ENCODE measurements at regions not wholly inside any gene's neighbourhood (a gene's known extent, or its start where the extent isn't known, plus 50 kb on each side); places are given as distances from the start of the nearest gene placed in this dataset.

DNA sequence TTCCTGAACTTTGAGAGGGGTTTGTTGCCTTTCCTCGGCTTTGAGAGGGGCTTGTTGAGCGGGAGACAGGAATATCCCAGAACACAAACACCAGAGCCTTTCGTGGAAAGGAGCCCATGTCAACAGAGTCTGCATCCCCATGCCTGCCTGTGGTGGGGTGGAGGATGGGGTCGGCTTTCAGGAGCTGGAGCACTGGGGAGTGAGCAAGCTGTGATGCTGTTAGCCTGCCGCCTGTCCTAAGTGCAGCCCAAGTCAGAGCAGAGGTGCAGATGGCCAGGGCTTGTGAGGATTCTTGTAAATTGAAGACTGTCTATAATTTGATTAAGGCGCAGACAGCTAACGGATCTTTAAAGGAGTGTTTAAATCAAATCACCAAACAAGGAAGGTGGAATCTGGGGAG, 103.3 kb upstream of the ANK2 start:
- H3K9ac ChIP-seq (ENCODE audit: low read length): no peak overlapping the region
- no peak overlapping the region for H3K27ac ChIP-seq (ENCODE audit: low read length)
- no peaks in the 10 kb centered on the region for H3K79me2 ChIP-seq (replicated peaks; ENCODE audit: insufficient read depth, low read length)
- no peaks in the 10 kb centered on the region for H3K9me3 ChIP-seq (ENCODE audit: low read length)
- no peaks in the 10 kb centered on the region for H3K36me3 ChIP-seq (ENCODE audit: insufficient read depth, low read length)
- H3K27me3 ChIP-seq (ENCODE audit: insufficient read depth, low read depth, low read length): no peaks in the 10 kb centered on the region
- no peaks in the 10 kb centered on the region for H3F3A ChIP-seq (ENCODE audit: insufficient read depth, low read length, poor library complexity, severe bottlenecking)
- no peak overlapping the region for H3K4me3 ChIP-seq (ENCODE audit: low read length)
- no peak overlapping the region for H3K4me2 ChIP-seq (ENCODE audit: low read length)
- no peaks in the 10 kb centered on the region for H3K9me2 ChIP-seq (ENCODE audit: insufficient read depth, low read length)
- TF ChIP-seq TAF1 (IDR thresholded peaks at IDR 0.05; ENCODE audit: low read depth): no peak
- no peak for TF ChIP-seq SMC3 (conservative IDR thresholded peaks at IDR 0.05; ENCODE audit: poor library complexity)
- TF ChIP-seq, protein P1, sequence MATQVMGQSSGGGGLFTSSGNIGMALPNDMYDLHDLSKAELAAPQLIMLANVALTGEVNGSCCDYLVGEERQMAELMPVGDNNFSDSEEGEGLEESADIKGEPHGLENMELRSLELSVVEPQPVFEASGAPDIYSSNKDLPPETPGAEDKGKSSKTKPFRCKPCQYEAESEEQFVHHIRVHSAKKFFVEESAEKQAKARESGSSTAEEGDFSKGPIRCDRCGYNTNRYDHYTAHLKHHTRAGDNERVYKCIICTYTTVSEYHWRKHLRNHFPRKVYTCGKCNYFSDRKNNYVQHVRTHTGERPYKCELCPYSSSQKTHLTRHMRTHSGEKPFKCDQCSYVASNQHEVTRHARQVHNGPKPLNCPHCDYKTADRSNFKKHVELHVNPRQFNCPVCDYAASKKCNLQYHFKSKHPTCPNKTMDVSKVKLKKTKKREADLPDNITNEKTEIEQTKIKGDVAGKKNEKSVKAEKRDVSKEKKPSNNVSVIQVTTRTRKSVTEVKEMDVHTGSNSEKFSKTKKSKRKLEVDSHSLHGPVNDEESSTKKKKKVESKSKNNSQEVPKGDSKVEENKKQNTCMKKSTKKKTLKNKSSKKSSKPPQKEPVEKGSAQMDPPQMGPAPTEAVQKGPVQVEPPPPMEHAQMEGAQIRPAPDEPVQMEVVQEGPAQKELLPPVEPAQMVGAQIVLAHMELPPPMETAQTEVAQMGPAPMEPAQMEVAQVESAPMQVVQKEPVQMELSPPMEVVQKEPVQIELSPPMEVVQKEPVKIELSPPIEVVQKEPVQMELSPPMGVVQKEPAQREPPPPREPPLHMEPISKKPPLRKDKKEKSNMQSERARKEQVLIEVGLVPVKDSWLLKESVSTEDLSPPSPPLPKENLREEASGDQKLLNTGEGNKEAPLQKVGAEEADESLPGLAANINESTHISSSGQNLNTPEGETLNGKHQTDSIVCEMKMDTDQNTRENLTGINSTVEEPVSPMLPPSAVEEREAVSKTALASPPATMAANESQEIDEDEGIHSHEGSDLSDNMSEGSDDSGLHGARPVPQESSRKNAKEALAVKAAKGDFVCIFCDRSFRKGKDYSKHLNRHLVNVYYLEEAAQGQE (IDR thresholded peaks at IDR 0.05; ENCODE audit: borderline replicate concordance): no peak
- TF ChIP-seq EZH2 (IDR thresholded peaks at IDR 0.05; ENCODE audit: borderline replicate concordance, insufficient read depth, low read length, poor library complexity, severe bottlenecking): no peak
- TF ChIP-seq POLR2AphosphoS5 (IDR thresholded peaks at IDR 0.05): no peak
- TF ChIP-seq RAD21 (conservative IDR thresholded peaks at IDR 0.05): no peak
- TF ChIP-seq, protein P2, sequence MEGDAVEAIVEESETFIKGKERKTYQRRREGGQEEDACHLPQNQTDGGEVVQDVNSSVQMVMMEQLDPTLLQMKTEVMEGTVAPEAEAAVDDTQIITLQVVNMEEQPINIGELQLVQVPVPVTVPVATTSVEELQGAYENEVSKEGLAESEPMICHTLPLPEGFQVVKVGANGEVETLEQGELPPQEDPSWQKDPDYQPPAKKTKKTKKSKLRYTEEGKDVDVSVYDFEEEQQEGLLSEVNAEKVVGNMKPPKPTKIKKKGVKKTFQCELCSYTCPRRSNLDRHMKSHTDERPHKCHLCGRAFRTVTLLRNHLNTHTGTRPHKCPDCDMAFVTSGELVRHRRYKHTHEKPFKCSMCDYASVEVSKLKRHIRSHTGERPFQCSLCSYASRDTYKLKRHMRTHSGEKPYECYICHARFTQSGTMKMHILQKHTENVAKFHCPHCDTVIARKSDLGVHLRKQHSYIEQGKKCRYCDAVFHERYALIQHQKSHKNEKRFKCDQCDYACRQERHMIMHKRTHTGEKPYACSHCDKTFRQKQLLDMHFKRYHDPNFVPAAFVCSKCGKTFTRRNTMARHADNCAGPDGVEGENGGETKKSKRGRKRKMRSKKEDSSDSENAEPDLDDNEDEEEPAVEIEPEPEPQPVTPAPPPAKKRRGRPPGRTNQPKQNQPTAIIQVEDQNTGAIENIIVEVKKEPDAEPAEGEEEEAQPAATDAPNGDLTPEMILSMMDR (IDR thresholded peaks at IDR 0.05; ENCODE audit: poor library complexity, severe bottlenecking): no peak
- no peak for TF ChIP-seq MXI1 (conservative IDR thresholded peaks at IDR 0.05; ENCODE audit: poor library complexity, severe bottlenecking)
- H4K20me1 ChIP-seq (ENCODE audit: insufficient read depth): no peaks in the 10 kb centered on the region
- no peak overlapping the region for H2AFZ ChIP-seq (ENCODE audit: low read depth, low read length)

DNA sequence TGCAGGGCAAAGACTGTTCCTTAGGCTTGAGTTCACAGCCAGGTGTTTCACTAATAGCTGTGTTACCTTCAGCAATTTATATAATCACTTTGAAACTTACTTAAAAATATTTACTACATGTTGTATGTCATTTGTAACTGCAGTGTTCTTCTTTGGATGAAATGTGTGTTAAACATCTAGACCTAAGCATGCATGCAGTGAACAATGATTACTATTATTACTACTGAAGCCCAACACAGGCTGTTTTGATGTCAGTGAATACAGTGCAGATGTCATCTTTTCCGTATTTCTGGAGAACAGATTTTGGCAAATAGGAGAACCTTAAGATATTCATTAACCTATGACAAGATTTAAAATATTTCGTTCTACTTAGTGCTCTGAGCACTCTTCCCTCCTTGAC, 101.8 kb upstream of the ANK2 start:
- Histone ChIP-seq H3K79me2 (replicated peaks; ENCODE audit: insufficient read depth, low read length) (no peaks in the 10 kb centered on the region), H3K4me3 (ENCODE audit: low read length) (no peak overlapping the region), H3K9ac (ENCODE audit: low read length) (no peak overlapping the region), H3K27me3 (ENCODE audit: insufficient read depth, low read depth, low read length) (no peaks in the 10 kb centered on the region), H3K4me2 (ENCODE audit: low read length) (no peak overlapping the region), H3K27ac (ENCODE audit: low read length) (no peak overlapping the region), H3K9me2 (ENCODE audit: insufficient read depth, low read length) (no peaks in the 10 kb centered on the region), H3K36me3 (ENCODE audit: insufficient read depth, low read length) (no peaks in the 10 kb centered on the region), H2AFZ (ENCODE audit: low read depth, low read length) (no peak overlapping the region), H3K9me3 (ENCODE audit: low read length) (no peaks in the 10 kb centered on the region), H4K20me1 (ENCODE audit: insufficient read depth) (no peaks in the 10 kb centered on the region), H3F3A (ENCODE audit: insufficient read depth, low read length, poor library complexity, severe bottlenecking) (no peaks in the 10 kb centered on the region)
- TF ChIP-seq EZH2 (IDR thresholded peaks at IDR 0.05; ENCODE audit: borderline replicate concordance, insufficient read depth, low read length, poor library complexity, severe bottlenecking): no peak
- TF ChIP-seq SMC3 (conservative IDR thresholded peaks at IDR 0.05; ENCODE audit: poor library complexity): no peak
- TF ChIP-seq MXI1 (conservative IDR thresholded peaks at IDR 0.05; ENCODE audit: poor library complexity, severe bottlenecking): no peak
- TF ChIP-seq EP300 (conservative IDR thresholded peaks at IDR 0.05; ENCODE audit: poor library complexity, severe bottlenecking): no peak
- TF ChIP-seq, protein P1 (IDR thresholded peaks at IDR 0.05; ENCODE audit: borderline replicate concordance): no peak
- no peak for TF ChIP-seq RAD21 (conservative IDR thresholded peaks at IDR 0.05)
- TF ChIP-seq POLR2AphosphoS5 (IDR thresholded peaks at IDR 0.05): no peak
- TF ChIP-seq, protein P2 (IDR thresholded peaks at IDR 0.05; ENCODE audit: poor library complexity, severe bottlenecking): no peak
- no peak for TF ChIP-seq TAF1 (IDR thresholded peaks at IDR 0.05; ENCODE audit: low read depth)

All from neural cell (in vitro differentiated cells).